Muscle of arm (tissue), 1 donor: ENCODE measurements at regions not wholly inside any gene's neighbourhood (a gene's known extent, or its start where the extent isn't known, plus 50 kb on each side); places are given as distances from the start of the nearest gene placed in this dataset.

Experiments
- DNase-seq: peaks from one replicate; pipeline ENCODE4 v3.0.0-alpha.2; 2013

- DNase-seq, result no peak
Observed at GRCh38 chr2:129859175-129859574, 120.3 kb upstream of the RAB6C start.

DNA sequence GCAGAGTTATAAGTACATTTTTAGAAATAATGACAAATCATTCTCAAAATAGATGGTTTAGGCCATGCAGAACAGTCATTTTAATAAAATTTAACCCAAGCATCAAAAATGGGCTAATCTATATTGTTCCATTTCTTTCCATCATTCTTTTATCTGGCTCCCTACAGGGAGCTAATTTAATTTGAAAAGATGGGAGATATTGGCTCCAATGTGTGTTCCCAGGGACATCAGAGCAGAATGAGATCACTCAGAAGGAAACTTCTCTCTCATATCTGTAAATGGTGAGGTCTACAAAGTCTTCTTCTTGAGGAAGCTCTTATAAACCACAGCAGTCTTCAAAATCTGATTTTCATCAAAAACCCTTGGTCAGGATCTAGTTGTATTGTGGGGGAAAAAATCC is 119.4 kb upstream of the RAB6C start:
- DNase-seq, result no peak

- DNase-seq, result no peak
Observed at GRCh38 chr2:129861666-129862288, 117.7 kb upstream of the RAB6C start.

- no peak for DNase-seq
Observed at GRCh38 chr2:129862668-129863067, 116.8 kb upstream of the RAB6C start.

GRCh38 chr2:129863350-129863749 is 116.1 kb upstream of the RAB6C start:
- no peak for DNase-seq

GRCh38 chr2:129864719-129865118 is 114.7 kb upstream of the RAB6C start:
- no peak for DNase-seq

DNA sequence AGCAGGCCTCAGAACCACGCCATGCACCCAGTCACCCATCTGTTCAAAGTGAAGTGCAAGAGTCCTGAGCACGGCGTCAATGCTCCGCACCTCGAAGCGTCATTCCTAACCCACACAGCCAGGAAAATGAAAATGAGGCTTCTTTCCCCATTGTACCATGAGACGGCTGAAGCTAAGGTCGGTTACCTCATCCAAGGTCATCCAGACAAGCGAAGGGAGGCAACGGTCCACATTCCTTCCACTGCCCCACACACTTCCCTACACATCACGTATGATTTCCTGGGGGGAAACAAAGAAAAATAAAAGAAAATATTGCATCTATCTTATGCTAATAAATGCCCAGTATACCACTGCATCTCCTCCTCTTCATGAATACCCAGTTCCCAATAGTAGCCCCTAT is 113.5 kb upstream of the RAB6C start:
- DNase-seq, result no peak

DNA sequence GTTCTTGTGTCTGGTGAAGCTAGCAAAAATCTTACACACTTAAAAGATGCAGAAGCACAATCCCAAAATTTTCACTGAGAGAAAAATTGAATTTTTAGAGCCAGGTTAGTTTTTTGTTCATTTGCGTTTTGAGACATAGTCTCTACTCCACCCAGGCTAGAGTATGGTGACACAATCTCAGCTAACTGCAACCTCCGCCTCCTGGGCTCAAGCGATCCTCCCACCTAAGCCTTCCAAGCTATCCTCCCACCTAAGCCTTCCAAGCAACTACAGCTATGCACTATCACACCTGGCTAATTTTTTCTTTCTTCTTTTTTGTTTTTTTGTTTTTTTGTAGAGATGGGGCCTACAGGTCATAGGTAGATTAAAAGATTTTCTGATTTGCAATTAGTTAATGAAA is 113.1 kb upstream of the RAB6C start:
- DNase-seq, result no peak

GRCh38 chr2:129868151-129868550 is 111.3 kb upstream of the RAB6C start:
- no peak for DNase-seq

GRCh38 chr2:129870685-129871241 is 108.7 kb upstream of the RAB6C start:
- no peak for DNase-seq

GRCh38 chr2:129872446-129872845 is 107.0 kb upstream of the RAB6C start:
- no peak for DNase-seq

- no peak for DNase-seq
Observed at GRCh38 chr2:129876541-129876940, 102.9 kb upstream of the RAB6C start.

DNA sequence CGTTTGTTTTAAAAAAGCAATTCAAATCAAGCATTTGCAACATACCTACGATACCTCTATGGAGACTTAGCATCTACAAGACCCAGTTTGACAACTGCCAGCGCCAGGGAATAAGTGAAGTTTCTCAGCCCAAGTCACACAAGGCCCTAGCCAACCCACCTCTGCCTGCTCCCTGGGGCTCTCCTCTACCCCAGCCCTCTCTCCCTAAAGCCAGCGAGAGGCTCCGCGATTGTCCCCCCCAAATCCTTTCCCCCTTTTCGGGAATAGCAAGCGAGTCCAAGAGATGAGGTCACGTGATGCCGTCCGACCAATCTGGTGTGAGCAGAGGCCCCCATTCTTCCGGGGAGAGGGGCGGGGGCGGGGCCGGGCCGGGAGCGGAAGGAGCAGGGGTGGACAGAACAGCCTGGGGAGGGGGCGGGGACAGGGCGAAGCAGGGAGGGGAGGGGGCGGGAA is 102.2 kb upstream of the RAB6C start:
- DNase-seq, result peak; percentile 95

GRCh38 chr2:129877795-129878775 is 101.4 kb upstream of the RAB6C start:
- peak; percentile 71 for DNase-seq

- no peak for DNase-seq
Observed at GRCh38 chr2:129879614-129880180, 99.8 kb upstream of the RAB6C start.

- DNase-seq, result no peak
Observed at GRCh38 chr2:129880309-129880708, 99.2 kb upstream of the RAB6C start.

- DNase-seq, result no peak
Observed at GRCh38 chr2:129880971-129881370, 98.5 kb upstream of the RAB6C start.

- DNase-seq, result no peak
Observed at GRCh38 chr2:129881786-129882396, 97.6 kb upstream of the RAB6C start.

DNA sequence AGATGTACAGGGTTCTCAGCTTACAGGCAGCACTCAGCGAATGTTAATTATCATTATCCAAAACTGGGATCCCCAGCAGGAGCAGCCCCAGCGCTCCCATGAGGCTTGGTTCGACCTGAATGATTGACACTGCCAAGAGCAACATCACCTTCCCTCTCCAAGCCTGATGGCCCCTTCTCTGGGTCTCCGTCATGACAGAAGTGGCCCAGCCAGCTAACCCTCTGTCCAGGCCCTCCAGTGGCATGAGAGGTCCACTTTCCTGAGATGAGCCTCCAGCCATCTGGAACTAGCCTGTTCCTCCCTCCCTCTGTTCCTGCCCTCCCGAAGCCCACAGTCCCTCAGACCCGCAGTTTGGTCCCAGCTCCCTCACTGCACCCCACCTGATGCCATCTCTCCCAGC is 97.0 kb upstream of the RAB6C start:
- no peak for DNase-seq

DNA sequence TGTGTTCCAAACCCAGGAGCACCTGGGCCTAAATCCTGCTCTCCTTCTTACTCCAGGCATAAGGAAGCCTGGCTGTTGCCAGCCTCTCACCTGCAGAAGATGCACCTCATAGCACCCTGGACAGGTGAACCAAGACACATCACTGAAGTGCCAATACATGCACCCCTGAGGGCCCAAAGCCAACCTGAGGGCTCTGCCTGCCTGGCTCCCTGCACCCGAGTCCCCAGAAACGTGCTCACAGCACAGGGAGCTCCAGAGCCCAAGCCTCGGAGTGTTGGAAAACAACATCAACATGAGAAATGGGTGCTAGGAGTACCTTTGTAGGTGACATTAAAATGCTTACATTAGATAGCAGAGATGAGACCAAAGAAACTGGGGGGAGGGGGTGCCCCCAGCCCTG is 96.3 kb upstream of the RAB6C start:
- no peak for DNase-seq

DNA sequence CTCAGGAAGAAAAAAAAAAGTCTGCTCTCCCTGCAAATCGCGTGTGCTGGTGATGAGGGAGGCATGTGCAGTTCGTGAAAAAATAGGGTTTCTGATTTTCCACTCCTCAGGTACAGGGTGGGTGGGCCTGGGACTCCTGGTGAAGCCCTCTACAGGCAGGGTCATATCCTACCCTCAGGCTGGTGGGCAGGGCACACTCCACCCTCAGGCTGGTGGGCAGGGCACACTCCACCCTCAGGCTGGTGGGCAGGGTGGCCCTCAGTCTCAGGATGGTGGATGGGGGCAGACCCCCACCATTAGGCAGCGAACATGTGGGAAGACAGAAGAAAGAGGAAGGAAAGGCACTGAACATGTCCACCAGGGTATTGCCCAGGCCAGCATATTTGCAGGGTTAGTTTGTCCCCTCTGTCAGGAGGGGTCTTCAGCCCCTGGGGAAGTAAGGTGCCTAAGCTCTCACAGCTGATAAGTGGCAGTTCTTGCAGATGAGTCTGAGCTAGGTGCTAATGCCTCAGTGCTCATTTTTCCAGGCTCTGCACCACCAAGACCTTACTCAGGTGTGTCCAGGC is 95.2 kb upstream of the RAB6C start:
- DNase-seq, result no peak

GRCh38 chr2:129885735-129886134 is 93.7 kb upstream of the RAB6C start:
- DNase-seq, result no peak
